ENCODE measurements at regions not wholly inside any gene's neighbourhood (a gene's known extent, or its start where the extent isn't known, plus 50 kb on each side); places are given as distances from the start of the nearest gene placed in this dataset.

- Histone ChIP-seq H3K4me1 (no peaks in the 10 kb centered on the region), H3K27ac (no peak overlapping the region), H3K9me3 (no peaks in the 10 kb centered on the region), H3K4me3 (no peak overlapping the region), H3K36me3 (no peaks in the 10 kb centered on the region), H3K27me3 (no peaks in the 10 kb centered on the region)
- DNase-seq = no peak
- no peak for TF ChIP-seq POLR2A (IDR thresholded peaks at IDR 0.05)
- TF ChIP-seq CTCF (IDR thresholded peaks at IDR 0.05) = no peak
Measured at GRCh38 chr2:176466918-176467452, 197.7 kb downstream of the MTX2 start.

GRCh38 chr2:176467595-176467994, 198.4 kb downstream of the MTX2 start:
- Histone ChIP-seq H3K9me3 (no peaks in the 10 kb centered on the region), H3K27me3 (no peaks in the 10 kb centered on the region), H3K4me1 (no peaks in the 10 kb centered on the region), H3K36me3 (no peaks in the 10 kb centered on the region), H3K4me3 (no peak overlapping the region), H3K27ac (no peak overlapping the region)
- no peak for DNase-seq
- no peak for TF ChIP-seq POLR2A (IDR thresholded peaks at IDR 0.05)
- no peak for TF ChIP-seq CTCF (IDR thresholded peaks at IDR 0.05)

- TF ChIP-seq CTCF (IDR thresholded peaks at IDR 0.05) (no peak), POLR2A (IDR thresholded peaks at IDR 0.05) (no peak)
- Histone ChIP-seq H3K4me1 (no peaks in the 10 kb centered on the region), H3K36me3 (no peaks in the 10 kb centered on the region), H3K9me3 (no peaks in the 10 kb centered on the region), H3K27me3 (no peaks in the 10 kb centered on the region), H3K27ac (no peak overlapping the region), H3K4me3 (no peak overlapping the region)
- no peak for DNase-seq
Measured at GRCh38 chr2:176468457-176469113, 199.3 kb downstream of the MTX2 start.

GRCh38 chr2:176470713-176471112, 201.5 kb downstream of the MTX2 start:
- H3K9me3 ChIP-seq = no peaks in the 10 kb centered on the region
- no peak for TF ChIP-seq POLR2A (IDR thresholded peaks at IDR 0.05)
- TF ChIP-seq CTCF (IDR thresholded peaks at IDR 0.05) = no peak
- no peaks in the 10 kb centered on the region for H3K36me3 ChIP-seq
- no peak overlapping the region for H3K27ac ChIP-seq
- no peak for DNase-seq
- no peaks in the 10 kb centered on the region for H3K4me1 ChIP-seq
- H3K4me3 ChIP-seq = no peak overlapping the region
- no peaks in the 10 kb centered on the region for H3K27me3 ChIP-seq

- Histone ChIP-seq H3K36me3 (no peaks in the 10 kb centered on the region), H3K9me3 (no peaks in the 10 kb centered on the region), H3K4me1 (no peaks in the 10 kb centered on the region), H3K4me3 (no peak overlapping the region), H3K27ac (no peak overlapping the region), H3K27me3 (no peaks in the 10 kb centered on the region)
- no peak for TF ChIP-seq POLR2A (IDR thresholded peaks at IDR 0.05)
- TF ChIP-seq CTCF (IDR thresholded peaks at IDR 0.05) = no peak
- no peak for DNase-seq
Measured at GRCh38 chr2:176471949-176472348, 202.7 kb downstream of the MTX2 start.

Measured in Peyer's patch (tissue), 4 donors.